ENCODE measurements at regions not wholly inside any gene's neighbourhood (a gene's known extent, or its start where the extent isn't known, plus 50 kb on each side); places are given as distances from the start of the nearest gene placed in this dataset. TPM values are rescaled to one million over a fixed set of nuclear protein-coding genes. Genes with fewer than 3 reads are reported as not detected.
"Not testable (repeated sequence)": the region's sequence is repeated elsewhere in the genome, so short reads cannot be mapped to it uniquely, and the experiment has no call there.

DNA sequence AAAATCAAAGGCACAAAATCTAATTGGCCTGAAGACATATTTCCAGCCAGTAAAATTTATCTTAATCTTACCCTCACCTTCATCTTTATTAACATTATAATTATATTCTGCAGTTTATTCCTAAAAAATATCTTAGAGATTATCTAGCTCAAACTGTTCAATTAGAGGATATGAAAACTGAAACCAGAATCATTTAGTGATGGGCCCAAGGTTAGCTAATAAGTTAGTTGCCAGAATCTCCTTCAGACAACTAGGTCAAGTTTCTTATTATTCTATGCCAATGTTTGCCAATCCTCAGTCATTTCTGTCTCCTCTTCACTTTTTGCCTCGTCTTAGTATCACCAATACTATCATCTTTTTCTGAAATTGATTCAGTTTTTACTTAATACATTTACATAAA lies 56.0 kb upstream of the RASA1 start:
- no peak for DNase-seq (ENCODE audit: low spot score)
- Histone ChIP-seq H3K27ac (ENCODE audit: low read depth, low read length, poor library complexity, severe bottlenecking) (no peak overlapping the region), H3K4me3 (ENCODE audit: low read depth, low read length, poor library complexity, severe bottlenecking) (no peak overlapping the region), H3K9me3 (ENCODE audit: low read length) (no peaks in the 10 kb centered on the region), H3K79me2 (ENCODE audit: insufficient read depth, low read depth, low read length) (no peaks in the 10 kb centered on the region), H2AFZ (ENCODE audit: low read length) (no peak overlapping the region), H3K4me1 (ENCODE audit: insufficient read depth, low read length, poor library complexity, severe bottlenecking) (no peaks in the 10 kb centered on the region), H3K36me3 (ENCODE audit: insufficient read depth, low read length) (no peaks in the 10 kb centered on the region), H3K4me2 (ENCODE audit: low read length) (no peak overlapping the region), H3K9me2 (ENCODE audit: insufficient read depth, low read length) (no peaks in the 10 kb centered on the region), H4K20me1 (ENCODE audit: insufficient read depth, low read length) (no peaks in the 10 kb centered on the region)
- intact Hi-C loops (cut with micrococcal nuclease; ENCODE audit: unreplicated experiment), result no loop called here
- TF ChIP-seq EZH2phosphoT487 (IDR thresholded peaks at IDR 0.05; ENCODE audit: borderline replicate concordance, low read depth, low read length), result no peak
- ChIA-PET POLR2A (interaction anchor here (0.9 kb wide), 1 partner anchor 12 kb away, joined by 3 read pairs; no protein-coding TSS in a partner anchor), CTCF (ENCODE audit: unreplicated experiment) (no interaction called here)
- BruUV-seq (replicated peaks), result no TSS peak

DNA sequence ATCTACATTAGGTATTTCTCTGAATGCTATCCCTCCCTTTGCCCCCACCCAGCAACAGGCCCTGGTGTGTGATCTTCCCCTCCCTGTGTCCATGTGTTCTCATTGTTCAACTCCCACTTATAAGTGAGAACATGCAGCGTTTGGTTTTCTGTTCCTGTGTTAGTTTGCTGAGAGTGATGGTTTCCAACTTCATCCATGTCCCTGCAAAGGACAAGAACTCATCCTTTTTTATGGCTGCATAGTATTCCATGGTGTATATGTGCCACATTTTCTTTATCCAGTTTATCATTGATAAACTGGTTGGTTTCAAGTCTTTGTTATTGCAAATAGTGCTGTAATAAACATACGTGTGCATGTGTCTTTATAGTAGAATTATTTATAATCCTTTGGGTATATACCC lies 55.5 kb upstream of the RASA1 start:
- H2AFZ ChIP-seq (ENCODE audit: low read length); H3K9me3 ChIP-seq (ENCODE audit: low read length); DNase-seq (ENCODE audit: low spot score); H3K27ac ChIP-seq (ENCODE audit: low read depth, low read length, poor library complexity, severe bottlenecking); H4K20me1 ChIP-seq (ENCODE audit: insufficient read depth, low read length); H3K79me2 ChIP-seq (ENCODE audit: insufficient read depth, low read depth, low read length); BruUV-seq (replicated peaks); H3K4me3 ChIP-seq (ENCODE audit: low read depth, low read length, poor library complexity, severe bottlenecking); H3K4me2 ChIP-seq (ENCODE audit: low read length); H3K9me2 ChIP-seq (ENCODE audit: insufficient read depth, low read length); H3K36me3 ChIP-seq (ENCODE audit: insufficient read depth, low read length); H3K4me1 ChIP-seq (ENCODE audit: insufficient read depth, low read length, poor library complexity, severe bottlenecking); intact Hi-C loops (cut with micrococcal nuclease; ENCODE audit: unreplicated experiment); CTCF ChIA-PET (ENCODE audit: unreplicated experiment): not testable (repeated sequence)
- POLR2A ChIA-PET, result interaction anchor here (0.9 kb wide), 1 partner anchor 12 kb away, joined by 3 read pairs; no protein-coding TSS in a partner anchor

DNA sequence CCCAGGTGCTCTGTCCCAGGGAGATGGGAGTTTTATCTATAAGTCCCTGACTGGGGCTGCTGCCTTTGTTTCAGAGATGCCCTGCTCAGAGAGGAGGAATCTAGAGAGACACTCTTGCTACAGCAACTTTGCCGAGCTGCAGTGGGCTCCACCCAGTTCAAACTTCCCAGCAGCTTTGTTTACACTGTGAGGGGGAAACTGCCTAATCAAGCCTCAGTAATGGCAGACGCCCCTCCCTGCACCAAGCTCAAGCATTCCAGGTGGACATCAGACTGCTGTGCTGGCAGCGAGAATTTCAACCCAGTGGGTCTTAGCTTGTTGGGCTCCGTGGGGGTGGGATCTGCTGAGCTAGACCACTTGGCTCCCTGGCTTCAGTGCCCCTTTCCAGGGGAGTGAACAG lies 50.2 kb upstream of the RASA1 start:
- CTCF ChIA-PET (ENCODE audit: unreplicated experiment); intact Hi-C loops (cut with micrococcal nuclease; ENCODE audit: unreplicated experiment): not testable (repeated sequence)

More for the DNA sequence above, 50.2 kb upstream of the RASA1 start:
- H3K9me3 ChIP-seq (ENCODE audit: low read length); DNase-seq (ENCODE audit: low spot score); H3K9me2 ChIP-seq (ENCODE audit: insufficient read depth, low read length); H2AFZ ChIP-seq (ENCODE audit: low read length); BruUV-seq (replicated peaks); H3K4me2 ChIP-seq (ENCODE audit: low read length); H3K4me3 ChIP-seq (ENCODE audit: low read depth, low read length, poor library complexity, severe bottlenecking); H3K4me1 ChIP-seq (ENCODE audit: insufficient read depth, low read length, poor library complexity, severe bottlenecking); H3K36me3 ChIP-seq (ENCODE audit: insufficient read depth, low read length); POLR2A ChIA-PET; H3K27ac ChIP-seq (ENCODE audit: low read depth, low read length, poor library complexity, severe bottlenecking); H3K79me2 ChIP-seq (ENCODE audit: insufficient read depth, low read depth, low read length); H4K20me1 ChIP-seq (ENCODE audit: insufficient read depth, low read length): not testable (repeated sequence)

Small RNAs in the stretch of these regions (microRNA-seq; reads per million reads assigned to microRNA genes)
- gene MIR4280 (ENCODE audit: borderline replicate concordance), result not detected

Small RNAs in the stretch of these regions (small RNA-seq; reads per million reads assigned to genes)
- not detected for gene MIR4280
- not detected for gene RN7SKP34

All from OCI-LY7 (cell line).